ENCODE measurements at regions not wholly inside any gene's neighbourhood (a gene's known extent, or its start where the extent isn't known, plus 50 kb on each side); places are given as distances from the start of the nearest gene placed in this dataset.

- DNase-seq = no peak
- H3K36me3 ChIP-seq (ENCODE audit: control insufficient read depth, insufficient read depth, low read length) = no peaks in the 10 kb centered on the region
- no peaks in the 10 kb centered on the region for H3K27me3 ChIP-seq (ENCODE audit: control insufficient read depth, insufficient read depth, low read length)
- Mint-ChIP-seq H3K27me3 (no peaks in the 10 kb centered on the region), H3K9me3 (peaks cover 0 to 7% (median 0%) of the 10 kb centered on the region in 7 donors), H3K4me1 (no peaks in the 10 kb centered on the region), H3K4me3 (no peak overlapping the region), H3K27ac (no peak overlapping the region), H3K36me3 (no peaks in the 10 kb centered on the region)
- no peak overlapping the region for H3K4me3 ChIP-seq (ENCODE audit: low read depth, low read length)
- no peak for ATAC-seq (ENCODE audit: low read depth in 2 of 2)
- no peaks in the 10 kb centered on the region for H3K9me3 ChIP-seq (ENCODE audit: control insufficient read depth in 2 of 2, low read length in 2 of 2)
- H3K27ac ChIP-seq (ENCODE audit: insufficient read depth, low read length, poor library complexity, severe bottlenecking) = no peak overlapping the region
- no peaks in the 10 kb centered on the region for H3K4me1 ChIP-seq (ENCODE audit: control insufficient read depth, insufficient read depth, low read length, poor library complexity, severe bottlenecking)
Observed at GRCh38 chr5:53333160-53333559, 147.3 kb upstream of the FST start.

GRCh38 chr5:53334431-53334941, 145.9 kb upstream of the FST start:
- no peak for ATAC-seq (ENCODE audit: low read depth in 2 of 2)
- Mint-ChIP-seq H3K27ac (no peak overlapping the region), H3K36me3 (no peaks in the 10 kb centered on the region), H3K27me3 (no peaks in the 10 kb centered on the region), H3K4me3 (no peak overlapping the region), H3K9me3 (peaks cover 0 to 7% (median 0%) of the 10 kb centered on the region in 7 donors), H3K4me1 (no peaks in the 10 kb centered on the region)
- Histone ChIP-seq H3K27me3 (ENCODE audit: control insufficient read depth, insufficient read depth, low read length) (no peaks in the 10 kb centered on the region), H3K27ac (ENCODE audit: insufficient read depth, low read length, poor library complexity, severe bottlenecking) (no peak overlapping the region), H3K4me1 (ENCODE audit: control insufficient read depth, insufficient read depth, low read length, poor library complexity, severe bottlenecking) (no peaks in the 10 kb centered on the region), H3K36me3 (ENCODE audit: control insufficient read depth, insufficient read depth, low read length) (no peaks in the 10 kb centered on the region), H3K9me3 (ENCODE audit: control insufficient read depth in 2 of 2, low read length in 2 of 2) (no peaks in the 10 kb centered on the region), H3K4me3 (ENCODE audit: low read depth, low read length) (no peak overlapping the region)
- no peak for DNase-seq

- no peak for ATAC-seq (ENCODE audit: low read depth in 2 of 2)
- no peaks in the 10 kb centered on the region for H3K9me3 ChIP-seq (ENCODE audit: control insufficient read depth in 2 of 2, low read length in 2 of 2)
- DNase-seq = no peak
Observed at GRCh38 chr5:53335115-53335514, 145.3 kb upstream of the FST start.

GRCh38 chr5:53337827-53338226, 142.6 kb upstream of the FST start:
- Histone ChIP-seq H3K36me3 (ENCODE audit: control insufficient read depth, insufficient read depth, low read length) (no peaks in the 10 kb centered on the region), H3K4me3 (ENCODE audit: low read depth, low read length) (no peak overlapping the region), H3K27me3 (ENCODE audit: control insufficient read depth, insufficient read depth, low read length) (no peaks in the 10 kb centered on the region), H3K27ac (ENCODE audit: insufficient read depth, low read length, poor library complexity, severe bottlenecking) (no peak overlapping the region), H3K9me3 (ENCODE audit: control insufficient read depth in 2 of 2, low read length in 2 of 2) (no peaks in the 10 kb centered on the region), H3K4me1 (ENCODE audit: control insufficient read depth, insufficient read depth, low read length, poor library complexity, severe bottlenecking) (no peaks in the 10 kb centered on the region)
- Mint-ChIP-seq H3K27me3 (no peaks in the 10 kb centered on the region), H3K9me3 (peaks cover 0 to 4% (median 1%) of the 10 kb centered on the region in 7 donors), H3K4me1 (no peaks in the 10 kb centered on the region), H3K4me3 (no peak overlapping the region), H3K36me3 (no peaks in the 10 kb centered on the region), H3K27ac (no peak overlapping the region)
- ATAC-seq (ENCODE audit: low read depth in 2 of 2) = no peak
- DNase-seq = no peak

More at GRCh38 chr5:53335115-53335514, 145.3 kb upstream of the FST start:
- no peaks in the 10 kb centered on the region for H3K4me1 ChIP-seq (ENCODE audit: control insufficient read depth, insufficient read depth, low read length, poor library complexity, severe bottlenecking)
- H3K4me1 Mint-ChIP-seq = no peaks in the 10 kb centered on the region
- H3K36me3 Mint-ChIP-seq = no peaks in the 10 kb centered on the region
- H3K27me3 Mint-ChIP-seq = no peaks in the 10 kb centered on the region
- peaks cover 0 to 4% (median 0%) of the 10 kb centered on the region in 7 donors for H3K9me3 Mint-ChIP-seq
- H3K4me3 ChIP-seq (ENCODE audit: low read depth, low read length) = no peak overlapping the region
- no peak overlapping the region for H3K27ac ChIP-seq (ENCODE audit: insufficient read depth, low read length, poor library complexity, severe bottlenecking)
- no peaks in the 10 kb centered on the region for H3K36me3 ChIP-seq (ENCODE audit: control insufficient read depth, insufficient read depth, low read length)
- no peak overlapping the region for H3K4me3 Mint-ChIP-seq
- no peaks in the 10 kb centered on the region for H3K27me3 ChIP-seq (ENCODE audit: control insufficient read depth, insufficient read depth, low read length)
- no peak overlapping the region for H3K27ac Mint-ChIP-seq

- Histone ChIP-seq H3K9me3 (ENCODE audit: control insufficient read depth in 2 of 2, low read length in 2 of 2) (no peaks in the 10 kb centered on the region), H3K36me3 (ENCODE audit: control insufficient read depth, insufficient read depth, low read length) (no peaks in the 10 kb centered on the region), H3K27ac (ENCODE audit: insufficient read depth, low read length, poor library complexity, severe bottlenecking) (no peak overlapping the region), H3K4me1 (ENCODE audit: control insufficient read depth, insufficient read depth, low read length, poor library complexity, severe bottlenecking) (no peaks in the 10 kb centered on the region), H3K27me3 (ENCODE audit: control insufficient read depth, insufficient read depth, low read length) (no peaks in the 10 kb centered on the region), H3K4me3 (ENCODE audit: low read depth, low read length) (no peak overlapping the region)
- Mint-ChIP-seq H3K9me3 (peaks cover 0 to 4% (median 1%) of the 10 kb centered on the region in 7 donors), H3K27ac (no peak overlapping the region), H3K4me3 (no peak overlapping the region), H3K36me3 (no peaks in the 10 kb centered on the region), H3K4me1 (no peaks in the 10 kb centered on the region), H3K27me3 (no peaks in the 10 kb centered on the region)
- ATAC-seq (ENCODE audit: low read depth in 2 of 2) = no peak
- no peak for DNase-seq
Observed at GRCh38 chr5:53338971-53339370, 141.5 kb upstream of the FST start.

- Histone ChIP-seq H3K4me3 (ENCODE audit: low read depth, low read length) (no peak overlapping the region), H3K36me3 (ENCODE audit: control insufficient read depth, insufficient read depth, low read length) (no peaks in the 10 kb centered on the region), H3K9me3 (ENCODE audit: control insufficient read depth in 2 of 2, low read length in 2 of 2) (no peaks in the 10 kb centered on the region), H3K4me1 (ENCODE audit: control insufficient read depth, insufficient read depth, low read length, poor library complexity, severe bottlenecking) (no peaks in the 10 kb centered on the region), H3K27me3 (ENCODE audit: control insufficient read depth, insufficient read depth, low read length) (no peaks in the 10 kb centered on the region), H3K27ac (ENCODE audit: insufficient read depth, low read length, poor library complexity, severe bottlenecking) (no peak overlapping the region)
- ATAC-seq (ENCODE audit: low read depth in 2 of 2) (no peak), DNase-seq (no peak)
- peaks cover 4% of the 10 kb centered on the region for H3K27me3 Mint-ChIP-seq
- peaks cover 0 to 4% (median 1%) of the 10 kb centered on the region in 7 donors for H3K9me3 Mint-ChIP-seq
- H3K27ac Mint-ChIP-seq = no peak overlapping the region
- no peaks in the 10 kb centered on the region for H3K4me1 Mint-ChIP-seq
- no peaks in the 10 kb centered on the region for H3K36me3 Mint-ChIP-seq
- no peak overlapping the region for H3K4me3 Mint-ChIP-seq
Observed at GRCh38 chr5:53339962-53340540, 140.4 kb upstream of the FST start.

GRCh38 chr5:53340956-53341750, 139.3 kb upstream of the FST start:
- Histone ChIP-seq H3K36me3 (ENCODE audit: control insufficient read depth, insufficient read depth, low read length) (no peaks in the 10 kb centered on the region), H3K27ac (ENCODE audit: insufficient read depth, low read length, poor library complexity, severe bottlenecking) (no peak overlapping the region), H3K27me3 (ENCODE audit: control insufficient read depth, insufficient read depth, low read length) (no peaks in the 10 kb centered on the region), H3K4me3 (ENCODE audit: low read depth, low read length) (no peak overlapping the region), H3K4me1 (ENCODE audit: control insufficient read depth, insufficient read depth, low read length, poor library complexity, severe bottlenecking) (no peaks in the 10 kb centered on the region), H3K9me3 (ENCODE audit: control insufficient read depth in 2 of 2, low read length in 2 of 2) (no peaks in the 10 kb centered on the region)
- H3K27ac Mint-ChIP-seq = no peak overlapping the region
- no peaks in the 10 kb centered on the region for H3K36me3 Mint-ChIP-seq
- no peak for ATAC-seq (ENCODE audit: low read depth in 2 of 2)
- H3K4me3 Mint-ChIP-seq = no peak overlapping the region
- H3K27me3 Mint-ChIP-seq = peaks cover 4% of the 10 kb centered on the region
- peaks cover 0 to 2% (median 0%) of the 10 kb centered on the region in 7 donors for H3K9me3 Mint-ChIP-seq
- no peak for DNase-seq
- H3K4me1 Mint-ChIP-seq = no peaks in the 10 kb centered on the region

GRCh38 chr5:53342236-53342635, 138.2 kb upstream of the FST start:
- H3K27me3 ChIP-seq (ENCODE audit: control insufficient read depth, insufficient read depth, low read length) = no peaks in the 10 kb centered on the region
- H3K27ac ChIP-seq (ENCODE audit: insufficient read depth, low read length, poor library complexity, severe bottlenecking) = no peak overlapping the region
- H3K4me3 Mint-ChIP-seq = no peak overlapping the region
- no peaks in the 10 kb centered on the region for H3K4me1 ChIP-seq (ENCODE audit: control insufficient read depth, insufficient read depth, low read length, poor library complexity, severe bottlenecking)
- ATAC-seq (ENCODE audit: low read depth in 2 of 2) = no peak
- H3K27me3 Mint-ChIP-seq = peaks cover 4% of the 10 kb centered on the region
- peaks cover 0 to 2% (median 0%) of the 10 kb centered on the region in 7 donors for H3K9me3 Mint-ChIP-seq
- H3K9me3 ChIP-seq (ENCODE audit: control insufficient read depth in 2 of 2, low read length in 2 of 2) = no peaks in the 10 kb centered on the region
- no peak overlapping the region for H3K27ac Mint-ChIP-seq
- DNase-seq = no peak
- H3K36me3 Mint-ChIP-seq = no peaks in the 10 kb centered on the region
- H3K4me3 ChIP-seq (ENCODE audit: low read depth, low read length) = no peak overlapping the region
- no peaks in the 10 kb centered on the region for H3K36me3 ChIP-seq (ENCODE audit: control insufficient read depth, insufficient read depth, low read length)
- H3K4me1 Mint-ChIP-seq = no peaks in the 10 kb centered on the region

All from CD4-positive, CD25-positive, alpha-beta regulatory T cell (primary cell).